ELR (cell line): ENCODE measurements at regions not wholly inside any gene's neighbourhood (a gene's known extent, or its start where the extent isn't known, plus 50 kb on each side); places are given as distances from the start of the nearest gene placed in this dataset.
"Not testable (repeated sequence)": the region's sequence is repeated elsewhere in the genome, so short reads cannot be mapped to it uniquely, and the experiment has no call there.

ENCODE experiments used
- DNase-seq: peaks from one replicate; pipeline ENCODE4 v3.0.0-alpha.2; 2015; ENCODE audit warnings: low read depth

GRCh38 chr5:179409806-179410205, 64.5 kb upstream of the ADAMTS2 start:
- no peak for DNase-seq

DNA sequence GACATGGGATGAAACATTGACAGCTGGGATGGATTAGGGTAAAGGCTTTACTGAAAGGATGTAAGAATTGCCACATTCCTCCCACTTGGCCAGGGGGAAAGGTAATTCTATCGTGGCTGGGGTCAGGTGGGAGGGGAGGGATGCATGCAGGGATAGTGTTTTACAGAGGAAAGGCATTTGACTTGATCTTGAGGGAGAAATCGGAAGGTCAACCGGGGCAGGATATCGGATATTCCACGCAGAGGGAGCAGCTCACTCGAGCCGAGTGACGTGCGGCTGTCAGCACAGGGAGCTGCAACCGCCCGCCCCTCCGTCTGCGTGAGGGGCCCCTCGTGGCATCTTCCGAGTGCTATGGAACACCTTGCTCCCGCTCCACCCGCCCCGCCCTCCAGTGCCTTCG, 63.4 kb upstream of the ADAMTS2 start:
- no peak for DNase-seq

- no peak for DNase-seq
Measured at GRCh38 chr5:179407191-179408175, 62.2 kb upstream of the ADAMTS2 start.

DNA sequence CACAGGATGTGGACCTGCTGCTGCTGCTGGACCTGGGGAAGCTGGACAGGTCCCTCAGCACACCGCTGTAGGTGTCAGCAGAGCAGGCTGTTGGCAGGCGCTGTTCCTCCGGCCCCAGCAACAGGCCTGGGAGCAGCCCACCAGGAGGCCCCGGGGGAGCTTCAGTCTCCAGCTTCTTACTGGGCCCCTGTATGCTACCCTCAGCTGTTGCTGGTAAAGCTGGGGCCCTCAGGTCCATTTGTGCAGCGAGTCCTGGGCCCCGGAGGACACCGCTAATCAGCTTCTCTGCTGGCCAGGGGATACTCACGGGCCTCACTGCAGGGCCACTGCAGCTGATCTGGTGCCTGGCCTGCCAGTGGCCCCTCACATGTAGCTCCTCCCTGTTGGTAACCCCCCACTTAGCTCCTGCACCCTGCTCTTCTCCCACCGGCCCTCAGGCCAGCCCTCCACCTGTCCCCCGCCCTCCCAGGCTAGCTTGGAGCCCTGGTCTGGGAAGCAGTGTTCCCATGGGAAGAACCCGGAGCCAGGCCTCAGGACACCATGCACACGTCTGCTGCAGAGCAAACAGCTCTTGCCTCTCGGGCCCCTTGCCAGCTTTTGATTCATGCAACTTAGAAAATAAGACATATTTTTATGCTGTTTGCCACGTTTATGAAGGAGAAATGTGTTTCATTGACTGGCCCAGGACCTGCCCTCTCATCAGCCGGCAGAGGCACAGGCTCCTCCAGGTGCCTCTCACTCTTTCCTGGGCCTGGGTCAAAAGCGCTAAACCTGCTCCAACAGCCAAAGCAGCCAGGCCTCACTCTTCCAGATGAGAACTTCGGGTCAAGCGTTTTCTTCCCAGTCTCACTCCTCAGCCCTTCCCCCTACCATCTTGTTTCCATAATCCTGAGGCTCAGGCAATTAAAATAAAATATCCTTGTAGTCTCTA, 61.0 kb upstream of the ADAMTS2 start:
- no peak for DNase-seq

DNA sequence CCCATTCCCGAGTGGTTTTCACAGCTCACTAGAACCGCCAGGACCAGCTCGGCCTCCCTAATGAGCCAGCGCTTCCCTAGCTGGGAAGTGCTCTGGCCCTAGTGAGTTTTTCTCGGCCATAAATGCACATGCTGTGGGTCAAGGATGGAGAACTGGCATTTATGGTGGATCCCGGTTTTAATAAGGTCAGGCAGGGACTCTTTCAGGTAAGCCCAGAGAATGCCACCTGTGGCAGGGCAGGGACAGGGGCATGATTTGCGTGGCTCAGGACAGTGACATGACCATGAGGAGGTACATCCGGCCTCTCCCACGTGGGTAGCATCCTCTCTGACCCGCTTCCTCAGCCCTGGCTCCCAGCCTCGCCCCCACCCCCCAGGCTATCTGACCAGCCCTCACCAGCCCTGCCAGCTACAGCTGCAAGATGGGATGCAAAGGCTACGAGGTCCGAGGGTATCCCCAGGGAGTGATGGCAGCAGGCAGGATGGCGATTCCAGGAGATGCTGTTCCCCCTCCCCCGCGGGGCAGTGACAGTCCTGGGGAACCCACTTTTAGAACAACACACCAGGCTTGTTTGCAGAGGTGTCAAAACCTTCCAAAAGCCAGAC, 60.3 kb upstream of the ADAMTS2 start:
- no peak for DNase-seq

- DNase-seq: no peak
Measured at GRCh38 chr5:179405054-179405416, 59.8 kb upstream of the ADAMTS2 start.

DNA sequence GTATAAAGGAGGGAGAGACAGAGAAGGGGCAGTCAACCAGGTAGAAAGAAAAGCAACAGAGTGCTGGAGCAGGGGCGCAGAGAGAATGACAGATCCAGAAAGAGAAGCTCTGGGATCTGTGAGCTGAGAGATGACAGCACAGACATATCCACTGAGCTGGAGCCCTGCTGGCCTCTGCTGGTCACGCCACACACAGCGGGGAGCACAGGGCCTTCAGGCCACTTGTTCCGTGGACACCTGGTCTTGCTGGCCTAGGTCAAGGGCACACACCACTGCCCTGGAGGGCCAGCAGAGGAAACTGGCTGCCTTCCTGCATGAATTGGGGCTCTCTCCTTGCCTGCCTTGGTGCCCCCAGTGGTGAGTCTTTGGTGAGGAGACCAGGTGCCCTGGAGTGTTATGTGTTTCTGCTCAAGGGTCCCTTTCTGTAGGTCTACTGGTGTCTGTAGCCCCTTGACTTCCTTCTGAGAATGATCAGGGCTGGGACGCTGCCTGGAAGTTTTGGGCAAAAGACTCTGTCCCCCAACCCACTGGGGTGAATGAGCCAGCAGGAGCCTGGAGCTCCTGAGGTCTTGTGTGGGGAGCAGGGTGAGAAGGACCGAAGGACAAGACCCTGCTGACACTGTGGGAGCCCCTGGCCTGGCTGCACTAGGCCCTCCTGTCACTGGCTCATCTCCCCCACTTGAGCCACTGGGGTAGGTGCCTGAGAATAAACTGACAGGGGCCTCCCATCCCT, 59.2 kb upstream of the ADAMTS2 start:
- peak; percentile 47 for DNase-seq

DNA sequence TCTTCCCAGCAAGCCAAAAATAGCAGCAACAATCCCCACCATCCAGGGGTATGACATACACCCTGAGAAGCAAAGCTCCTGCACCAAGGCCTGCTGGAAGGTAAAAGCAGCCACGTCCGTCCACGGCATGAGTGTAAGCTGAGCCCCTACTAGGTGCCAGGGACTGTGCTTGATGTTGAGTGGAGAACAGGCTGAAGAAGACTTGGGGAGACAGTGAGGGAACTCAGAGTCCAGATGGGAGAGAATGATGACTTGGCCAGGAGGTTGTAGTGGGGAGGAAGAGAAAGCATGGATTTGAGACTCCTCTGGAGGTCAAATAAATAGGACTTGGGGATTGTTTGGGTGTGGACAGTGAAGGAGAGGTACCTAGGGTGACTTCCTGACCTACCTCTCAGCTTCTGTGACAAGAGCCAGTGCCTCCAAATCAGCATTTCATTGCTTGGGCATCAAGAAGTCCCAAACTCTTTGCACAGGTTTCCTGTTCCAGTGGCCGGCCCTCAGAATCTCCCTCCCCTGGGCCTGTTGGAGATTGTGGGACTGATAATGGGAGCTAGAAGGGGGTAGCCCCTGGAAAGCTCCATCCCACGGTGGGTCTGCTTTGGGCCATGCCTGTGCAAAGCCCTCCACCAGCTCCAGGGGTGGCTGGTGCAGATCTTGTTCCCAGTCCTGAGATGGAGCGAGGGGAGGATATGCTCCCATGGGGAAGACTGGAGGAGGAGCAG, 58.3 kb upstream of the ADAMTS2 start:
- DNase-seq: no peak

GRCh38 chr5:179400435-179400834, 55.2 kb upstream of the ADAMTS2 start:
- DNase-seq: not testable (repeated sequence)

DNA sequence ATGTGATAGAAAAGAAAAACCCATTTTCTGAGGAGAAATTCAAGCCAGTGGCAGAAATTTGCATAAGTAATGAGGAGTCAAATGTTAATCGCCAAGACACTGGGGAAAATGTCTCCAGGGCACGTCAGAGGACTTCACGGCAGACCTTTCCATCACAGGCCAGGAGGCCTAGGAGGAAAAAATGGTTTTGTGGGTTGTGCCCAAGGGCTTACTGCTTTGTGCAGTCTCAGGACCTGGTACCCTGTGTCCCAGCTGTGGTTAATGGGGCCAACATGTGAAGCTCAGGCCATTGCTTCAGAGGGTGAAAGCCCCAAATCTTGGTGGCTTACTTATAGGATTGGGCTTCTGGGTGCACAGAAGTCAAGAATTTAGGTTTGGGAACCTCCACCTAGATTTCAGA, 54.8 kb upstream of the ADAMTS2 start:
- no peak for DNase-seq

DNA sequence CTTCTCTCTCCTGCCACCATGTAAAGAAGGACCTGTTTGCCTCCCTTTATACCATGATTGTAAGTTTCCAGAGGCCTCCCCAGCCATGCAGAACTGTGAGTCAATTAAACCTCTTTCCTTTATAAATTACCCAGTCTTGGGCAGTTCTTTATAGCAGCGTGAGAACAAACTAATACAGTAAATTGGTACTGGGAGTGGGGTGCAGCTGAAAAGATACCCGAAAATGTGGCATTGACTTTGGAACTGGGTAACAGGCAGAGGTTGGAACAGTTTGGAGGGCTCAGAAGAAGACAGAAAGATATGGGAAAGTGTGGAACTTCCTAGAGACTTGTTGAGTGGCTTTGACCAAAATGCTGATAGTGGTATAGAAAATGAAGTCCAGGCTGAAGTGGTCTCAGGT, 54.1 kb upstream of the ADAMTS2 start:
- DNase-seq: not testable (repeated sequence)

- DNase-seq: no peak
Measured at GRCh38 chr5:179397516-179397915, 52.3 kb upstream of the ADAMTS2 start.
